ENCODE measurements at regions not wholly inside any gene's neighbourhood (a gene's known extent, or its start where the extent isn't known, plus 50 kb on each side); places are given as distances from the start of the nearest gene placed in this dataset.
"Not testable (repeated sequence)": the region's sequence is repeated elsewhere in the genome, so short reads cannot be mapped to it uniquely, and the experiment has no call there.

DNA sequence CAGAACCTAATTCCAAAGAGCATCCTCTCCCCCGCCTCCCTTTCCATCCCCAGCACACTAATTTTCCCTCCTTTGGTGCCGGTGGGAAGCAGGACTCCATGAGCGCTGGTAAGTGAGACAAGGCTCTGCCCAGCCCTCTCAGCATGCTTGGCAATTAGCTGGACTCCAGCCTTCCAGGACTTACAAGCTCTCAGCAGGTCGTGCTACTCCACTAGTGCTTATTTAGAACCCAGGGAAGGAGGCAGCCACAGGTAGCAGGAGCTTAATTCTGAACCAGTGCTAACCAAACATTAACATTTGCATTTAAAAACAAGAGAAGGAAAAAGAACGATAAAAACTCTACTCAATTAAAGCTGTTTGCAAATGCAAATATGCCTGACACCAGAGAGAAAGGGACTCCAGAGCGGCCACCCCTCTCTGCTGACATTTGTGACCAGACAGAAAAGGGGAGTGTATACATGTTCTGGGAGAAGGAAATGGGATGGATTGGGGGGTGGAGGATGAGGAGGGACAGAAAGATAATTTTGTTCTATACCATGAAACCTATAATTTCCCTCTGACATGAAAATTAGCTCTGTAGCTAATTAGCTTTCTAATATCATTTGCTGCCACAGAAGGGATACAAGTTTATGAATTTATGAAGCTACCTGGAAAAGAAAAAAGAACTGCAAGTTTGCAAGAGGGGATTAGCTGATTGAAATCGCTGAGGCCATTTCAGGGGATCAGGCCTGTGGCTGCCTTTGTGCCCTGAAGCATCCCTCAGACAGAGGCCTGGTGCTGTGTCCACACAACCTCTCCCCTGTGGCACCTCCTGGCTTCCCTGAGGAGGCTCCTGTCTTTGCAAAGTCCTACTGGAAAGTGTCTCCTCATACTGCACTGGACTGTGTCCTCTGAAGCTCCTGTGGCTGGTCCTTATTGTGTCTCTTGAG is 266.3 kb downstream of the SEC61B start:
- DNase-seq = no peak

DNA sequence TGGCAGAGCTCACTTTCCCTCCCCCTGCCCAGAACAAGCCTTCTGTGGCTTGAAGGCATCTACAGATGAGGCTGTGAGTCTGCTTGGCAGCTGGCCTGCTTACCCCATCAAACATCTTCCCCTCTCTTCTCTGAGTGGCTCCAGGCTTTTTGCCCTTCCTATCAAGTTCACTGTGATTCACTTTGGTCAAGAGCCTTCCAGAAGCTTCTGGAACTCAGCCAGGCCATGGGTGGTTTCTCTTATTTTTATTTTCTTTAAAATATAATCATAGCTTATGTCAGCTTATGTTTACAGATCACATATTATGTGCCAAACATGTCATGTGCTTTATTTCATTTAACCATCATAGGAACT is 267.0 kb downstream of the SEC61B start:
- DNase-seq = no peak

DNA sequence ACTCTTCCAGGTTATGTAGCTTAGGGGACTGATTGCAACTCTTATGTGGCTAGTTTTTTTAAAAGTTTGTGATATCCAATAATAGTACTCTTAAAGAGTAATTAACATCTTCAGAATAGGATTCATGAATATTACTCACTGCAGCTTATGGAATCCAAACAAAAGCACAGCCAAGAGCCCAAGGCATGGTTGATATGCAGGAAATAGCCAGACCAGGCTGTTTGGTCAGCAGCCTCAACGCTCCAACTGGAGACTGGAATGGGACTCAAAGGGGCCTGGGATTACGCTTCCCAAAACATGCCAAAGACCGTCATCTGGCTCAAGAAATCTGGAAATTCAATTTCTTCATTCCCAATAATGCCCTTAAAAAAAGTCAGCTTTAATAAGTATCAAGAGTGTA is 268.6 kb downstream of the SEC61B start:
- no peak for DNase-seq

DNA sequence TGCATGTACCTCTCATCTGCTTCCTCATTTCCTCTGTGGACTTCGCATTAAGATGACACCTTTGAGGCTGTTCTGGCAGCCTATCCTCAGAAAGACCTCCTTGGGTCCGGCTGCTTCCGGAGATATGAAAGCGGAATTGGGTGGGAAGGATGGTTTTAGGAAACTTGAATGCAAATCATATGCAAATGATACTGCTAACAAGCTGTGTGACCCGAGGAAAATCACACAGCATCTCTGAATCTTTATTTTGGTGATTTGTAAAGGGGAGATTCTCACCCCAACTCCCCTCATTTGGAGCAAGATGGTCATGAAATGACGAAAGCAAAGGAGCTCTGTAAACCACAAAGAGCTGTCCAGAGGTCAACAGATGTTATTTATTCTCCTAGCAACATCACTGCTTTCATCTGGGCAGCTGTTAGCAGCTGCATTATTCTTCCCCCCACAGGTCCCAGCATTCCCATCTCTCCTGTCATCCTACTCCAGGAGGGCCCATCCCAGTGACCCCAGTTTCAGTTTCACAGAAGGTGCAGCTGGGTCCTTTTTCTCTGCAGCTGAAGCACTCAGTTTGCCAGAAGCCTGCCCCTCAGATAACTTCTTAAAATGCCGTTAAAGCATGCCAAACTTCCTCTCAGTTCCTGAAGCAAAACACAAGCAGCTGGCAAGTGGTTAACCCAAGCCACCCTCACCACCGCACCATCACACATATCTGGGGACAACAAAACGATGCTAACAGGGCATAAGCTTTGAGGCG is 269.5 kb downstream of the SEC61B start:
- DNase-seq = no peak

DNA sequence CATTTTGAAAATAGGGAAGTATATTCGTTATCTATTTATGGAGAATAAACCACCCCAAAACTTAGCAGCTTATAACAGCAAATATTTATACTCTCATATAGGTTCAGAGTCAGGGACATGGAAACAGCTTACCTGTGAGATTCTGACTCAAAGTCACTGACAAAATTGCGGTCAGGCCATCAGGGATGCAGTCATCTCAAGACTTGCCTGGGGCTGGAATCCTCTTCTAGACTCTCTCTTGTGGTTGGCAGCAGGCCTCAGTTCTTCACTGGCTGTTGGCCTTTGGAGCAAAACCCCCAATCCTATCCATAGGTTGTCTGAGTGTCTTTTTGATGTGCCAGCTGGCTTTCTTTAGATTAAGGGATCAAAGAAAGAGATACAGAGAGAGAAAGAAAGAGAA is 275.6 kb downstream of the SEC61B start:
- DNase-seq = no peak

DNA sequence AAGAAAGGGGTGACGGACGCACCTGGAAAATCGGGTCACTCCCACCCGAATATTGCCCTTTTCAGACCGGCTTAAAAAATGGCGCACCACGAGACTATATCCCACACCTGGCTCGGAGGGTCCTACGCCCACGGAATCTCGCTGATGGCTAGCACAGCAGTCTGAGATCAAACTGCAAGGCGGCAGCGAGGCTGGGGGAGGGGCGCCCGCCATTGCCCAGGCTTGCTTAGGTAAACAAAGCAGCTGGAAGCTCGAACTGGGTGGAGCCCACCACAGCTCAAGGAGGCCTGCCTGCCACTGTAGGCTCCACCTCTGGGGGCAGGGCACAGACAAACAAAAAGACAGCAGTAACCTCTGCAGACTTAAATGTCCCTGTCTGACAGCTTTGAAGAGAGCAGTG is 276.9 kb downstream of the SEC61B start:
- not testable (repeated sequence) for DNase-seq

DNA sequence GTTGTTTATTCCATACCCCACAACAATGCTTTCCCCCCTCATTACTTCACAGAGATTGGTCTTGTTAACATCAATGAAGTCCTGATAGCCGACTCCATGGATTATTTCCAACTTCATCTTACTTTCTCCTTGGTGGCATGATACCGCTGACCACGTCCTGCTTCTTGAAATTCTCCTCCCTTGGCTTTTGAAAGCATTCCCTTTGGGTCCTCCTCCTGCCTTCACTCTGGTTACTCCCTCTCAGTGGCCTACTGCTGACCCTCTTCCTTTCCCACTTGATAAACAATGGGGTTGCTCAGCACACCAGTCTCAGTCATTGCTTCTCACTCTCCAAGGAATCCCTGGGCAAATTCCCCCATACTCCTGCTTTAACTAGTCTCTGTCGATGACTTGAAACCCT is 283.9 kb downstream of the SEC61B start:
- DNase-seq = no peak

DNA sequence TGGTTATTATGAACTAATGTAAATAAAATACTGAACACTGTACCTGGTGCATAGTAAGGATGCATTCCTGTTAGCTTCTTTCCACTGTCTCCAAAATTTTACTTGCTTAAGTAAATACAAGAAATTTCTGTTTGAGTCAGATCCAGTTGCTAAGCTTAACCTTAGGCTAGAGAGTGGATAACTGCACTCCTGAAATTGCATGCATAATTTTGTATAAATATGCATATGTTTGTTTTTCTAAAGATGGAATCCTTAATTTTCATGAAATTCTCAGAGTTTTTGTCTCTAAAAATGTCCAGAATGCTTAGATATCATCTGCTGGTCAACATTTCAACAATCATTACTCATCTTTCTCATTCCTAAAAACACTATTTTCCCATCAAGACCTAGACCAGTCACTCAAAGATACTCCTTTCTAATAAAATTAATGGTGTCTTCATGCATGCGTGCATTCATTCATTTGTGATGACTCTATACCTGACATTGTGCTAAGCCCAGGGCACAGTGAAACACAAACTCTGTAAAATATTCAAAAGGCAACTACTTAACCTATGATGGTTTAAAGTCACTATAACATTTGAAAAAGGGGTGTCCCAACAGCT is 284.8 kb downstream of the SEC61B start:
- no peak for DNase-seq

DNA sequence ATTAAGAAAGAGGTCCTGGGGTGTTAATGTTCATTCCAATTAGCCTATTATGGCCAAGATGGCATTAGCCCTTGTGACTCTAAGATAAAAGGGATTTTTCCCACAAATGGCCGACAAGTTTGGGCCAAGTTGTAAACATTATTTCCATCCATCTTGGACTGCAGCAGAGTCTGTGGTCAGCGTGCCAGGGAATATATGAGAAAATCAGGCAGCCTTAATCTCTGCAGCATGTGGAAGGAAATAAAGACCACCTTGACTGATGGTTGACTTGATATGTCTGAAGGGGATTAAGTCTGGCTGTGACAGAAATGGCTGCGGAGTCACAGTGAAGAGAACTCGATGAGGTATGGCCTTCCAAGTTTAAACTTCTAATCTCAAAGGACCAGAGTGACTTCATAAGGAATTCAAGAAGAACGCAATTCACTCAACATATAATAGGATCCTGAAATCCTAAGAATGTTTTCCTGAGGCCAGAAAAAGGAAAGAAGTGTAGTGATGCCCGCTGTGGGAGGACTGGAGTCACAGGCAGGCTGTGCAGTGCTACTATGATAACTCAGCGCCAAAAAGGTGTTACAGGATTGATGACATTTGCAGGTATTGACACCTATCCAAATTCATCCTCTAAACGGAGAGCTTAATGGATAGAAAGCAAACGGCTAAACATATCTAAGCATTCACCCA is 287.1 kb downstream of the SEC61B start:
- DNase-seq = no peak

DNA sequence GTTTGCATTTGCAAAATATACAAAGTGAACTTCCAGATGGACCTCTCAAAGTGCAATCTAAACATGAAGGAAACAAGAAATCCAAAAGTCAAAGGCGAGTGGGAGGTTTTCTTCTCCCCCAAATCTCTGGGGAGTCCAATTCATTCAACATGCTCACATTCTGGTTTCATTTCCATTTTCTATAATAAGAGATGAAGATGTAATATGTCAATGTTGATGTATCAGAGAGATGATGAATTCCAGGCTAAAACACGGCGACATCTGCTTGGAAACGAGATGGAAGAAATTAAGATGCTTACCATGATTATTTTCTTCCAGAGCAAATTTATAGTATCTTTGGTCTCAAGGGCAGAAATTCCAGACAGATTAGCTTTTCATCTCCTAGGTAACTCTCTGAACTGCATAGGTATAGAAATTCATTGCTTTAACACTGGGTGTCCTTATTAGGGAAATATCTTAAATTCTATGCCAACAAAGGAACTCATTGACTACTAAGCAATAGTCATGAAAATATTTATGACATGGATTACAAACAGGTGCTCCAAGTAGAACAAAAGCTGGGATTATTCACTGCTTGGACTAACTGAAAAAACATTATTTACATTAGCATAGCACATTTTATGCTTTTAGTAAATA is 287.9 kb downstream of the SEC61B start:
- no peak for DNase-seq

DNA sequence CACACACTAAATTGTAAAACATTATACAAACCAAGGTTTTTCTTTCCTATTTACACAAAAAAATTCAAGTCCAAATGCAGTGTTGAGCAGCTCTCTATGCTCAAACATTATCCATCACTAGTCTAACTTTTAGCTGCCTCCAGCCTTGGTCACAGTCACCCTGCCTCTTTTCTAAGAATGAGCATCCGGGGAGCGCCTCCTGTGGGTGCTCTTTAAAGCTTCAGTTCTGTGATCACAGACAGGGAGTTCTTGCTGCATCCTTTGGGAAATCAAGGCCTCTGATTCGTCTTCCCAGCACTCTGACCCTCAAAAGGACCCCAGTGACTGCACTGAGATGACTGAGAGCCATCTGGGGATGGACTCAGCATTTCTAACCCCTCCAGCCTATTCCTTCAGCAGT is 289.6 kb downstream of the SEC61B start:
- DNase-seq = no peak

DNA sequence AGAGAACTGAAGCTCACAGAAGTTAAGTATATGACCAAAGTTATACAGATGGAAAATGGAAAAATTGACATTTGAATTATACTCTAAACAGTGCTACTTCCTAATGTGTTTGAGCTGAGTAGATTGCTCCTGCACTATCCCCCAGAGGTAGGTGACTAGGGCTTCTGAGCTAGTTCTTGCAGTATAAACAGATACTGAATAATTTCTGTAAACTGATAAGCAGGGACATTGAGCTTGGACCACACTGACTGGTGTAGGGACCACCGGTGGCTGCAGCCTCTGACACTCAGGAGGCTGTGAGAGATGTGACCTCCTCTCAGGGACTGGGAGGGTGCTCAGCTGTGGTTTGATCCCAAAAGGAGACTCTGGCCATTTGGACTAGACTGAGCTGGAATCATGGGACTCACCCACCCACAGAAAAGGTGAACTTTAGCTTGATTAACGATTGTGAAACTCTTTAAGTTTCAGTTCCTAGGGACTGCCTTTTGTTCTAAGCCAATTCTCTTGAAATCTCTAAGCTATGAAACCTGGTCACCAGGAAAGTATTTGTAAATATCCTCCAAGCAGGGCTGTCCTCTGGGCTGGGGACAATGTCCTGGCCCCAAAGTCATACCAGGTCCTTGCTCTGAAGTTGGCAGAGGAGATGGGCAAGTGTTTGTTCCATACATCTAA is 291.5 kb downstream of the SEC61B start:
- DNase-seq = no peak

DNA sequence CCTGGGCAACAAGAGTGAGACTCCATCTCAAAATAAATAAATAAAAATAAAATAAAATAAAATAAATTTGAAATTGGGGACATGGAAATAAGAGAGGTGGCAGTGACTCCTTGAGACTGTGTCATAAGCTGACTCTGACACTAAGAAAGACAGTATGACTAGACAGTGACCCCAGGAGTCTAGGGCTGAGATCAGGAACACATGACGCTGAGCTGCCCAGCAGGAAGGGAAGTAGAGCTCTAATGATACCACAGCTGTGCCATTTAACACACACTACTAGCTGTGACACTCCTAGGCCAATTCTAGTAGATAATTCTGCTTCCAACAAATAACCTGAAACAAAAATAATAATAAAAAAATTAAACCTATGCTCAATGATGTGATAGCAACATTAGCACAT is 293.0 kb downstream of the SEC61B start:
- DNase-seq = no peak

DNA sequence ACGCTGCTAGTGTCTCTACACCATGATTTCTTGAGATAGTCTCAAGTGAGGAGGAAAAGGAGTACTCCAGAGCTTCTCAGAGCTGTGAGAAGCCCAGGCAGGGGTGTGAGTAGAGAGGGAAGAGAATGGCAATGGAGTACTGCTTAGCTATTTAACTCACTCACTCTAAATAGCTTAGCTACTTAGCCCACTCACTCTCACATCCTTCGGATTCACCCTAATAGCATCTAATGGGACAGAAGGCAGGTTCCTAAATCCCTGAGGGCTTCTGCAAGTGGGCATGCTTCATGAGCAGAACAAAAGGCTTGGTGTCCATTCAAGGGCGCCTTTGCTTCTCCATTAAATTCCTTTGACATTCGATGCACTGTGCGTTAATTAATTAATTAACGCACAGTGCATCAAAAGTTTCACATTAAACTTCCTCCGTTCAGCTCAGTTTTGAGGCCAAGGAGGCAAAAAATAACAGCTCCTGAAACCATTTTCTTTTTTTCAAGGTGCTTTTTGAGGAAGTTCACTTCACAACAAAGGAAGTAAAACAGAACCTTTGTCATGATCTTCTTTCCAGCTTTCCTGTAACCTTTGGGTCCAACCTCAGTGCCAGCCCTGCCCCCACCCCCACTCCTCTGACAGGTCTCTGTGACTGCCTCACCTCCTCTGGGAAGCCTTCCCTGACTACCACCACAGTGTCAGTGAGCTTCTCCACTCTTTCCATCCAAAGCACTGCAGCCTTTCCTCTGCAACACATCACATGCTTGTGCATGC is 294.0 kb downstream of the SEC61B start:
- no peak for DNase-seq

DNA sequence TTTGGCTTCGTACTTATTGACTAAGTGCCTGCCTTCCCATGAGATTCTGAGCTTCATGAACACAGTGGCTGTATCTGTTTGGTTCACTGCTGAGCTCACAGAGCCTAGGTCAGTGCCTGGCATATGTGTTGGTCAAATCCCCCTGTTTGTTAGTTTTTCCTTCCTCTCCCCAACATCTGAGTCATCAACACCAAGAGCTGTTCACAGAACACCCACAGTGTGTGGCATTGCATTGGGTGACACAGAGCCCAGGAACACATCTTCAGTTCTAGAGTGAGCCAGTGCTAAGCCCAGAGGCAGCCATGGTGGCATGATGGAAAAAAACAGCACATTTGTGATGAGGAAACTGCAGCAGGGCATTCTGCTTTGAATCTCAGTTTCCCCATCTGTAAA is 294.6 kb downstream of the SEC61B start:
- DNase-seq = peak in 1 of 2 experiments; percentile 8

DNA sequence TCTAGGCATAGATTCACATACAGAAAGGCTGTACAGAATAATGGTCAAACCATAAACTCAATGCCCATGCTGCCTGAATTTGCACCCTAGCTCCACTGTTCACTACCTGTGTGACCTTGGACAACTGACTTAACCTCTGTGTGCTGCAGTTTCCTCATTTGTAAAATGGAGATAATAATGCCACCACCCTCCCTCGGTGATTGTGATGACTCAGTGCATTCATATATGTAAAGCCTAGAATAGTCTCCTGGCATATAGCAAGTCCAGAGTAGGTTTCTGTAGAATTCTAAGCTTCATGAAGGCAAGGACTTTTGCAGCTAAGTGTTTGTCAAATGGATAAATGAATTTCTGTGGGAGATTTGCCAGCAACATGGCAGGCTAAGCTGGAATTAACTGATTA is 297.8 kb upstream of the NR4A3 start:
- no peak for DNase-seq

DNA sequence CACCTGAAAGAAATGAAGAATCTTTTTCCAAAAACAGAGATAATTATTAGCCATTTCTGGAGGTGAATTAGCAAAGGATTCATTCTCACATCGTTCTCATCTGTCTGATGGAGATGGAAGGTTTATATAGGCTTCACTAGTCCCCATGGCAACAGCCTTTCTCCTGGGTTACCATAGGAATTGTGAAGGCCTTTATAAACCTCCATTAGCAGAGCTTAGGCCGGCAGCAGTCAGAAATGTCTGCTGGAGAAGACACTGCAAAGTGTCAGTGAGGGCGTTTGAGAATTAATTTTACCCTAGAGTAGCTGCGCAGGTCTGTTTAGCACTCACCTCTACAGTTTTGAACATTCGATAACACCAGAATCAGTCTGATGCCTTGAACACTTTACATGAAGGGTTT is 290.4 kb upstream of the NR4A3 start:
- DNase-seq = no peak

DNA sequence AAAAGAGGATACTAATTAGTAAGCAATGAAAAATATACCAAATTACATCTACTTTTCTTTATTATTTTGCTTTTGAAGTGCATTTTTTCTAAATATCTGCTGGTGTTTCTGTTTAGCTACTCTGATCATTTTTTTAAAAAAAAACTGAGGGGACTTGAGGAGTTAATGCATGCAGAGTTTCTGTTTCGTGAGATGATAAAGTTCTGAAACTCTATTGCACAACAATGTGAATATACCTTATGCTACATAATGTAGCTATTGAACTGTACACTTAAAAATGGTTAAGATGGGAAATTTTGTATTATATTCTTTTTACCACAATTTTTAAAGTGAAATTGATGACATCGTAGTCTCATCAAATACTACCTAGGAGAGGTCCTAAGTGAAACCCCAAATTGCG is 288.3 kb upstream of the NR4A3 start:
- DNase-seq = no peak

DNA sequence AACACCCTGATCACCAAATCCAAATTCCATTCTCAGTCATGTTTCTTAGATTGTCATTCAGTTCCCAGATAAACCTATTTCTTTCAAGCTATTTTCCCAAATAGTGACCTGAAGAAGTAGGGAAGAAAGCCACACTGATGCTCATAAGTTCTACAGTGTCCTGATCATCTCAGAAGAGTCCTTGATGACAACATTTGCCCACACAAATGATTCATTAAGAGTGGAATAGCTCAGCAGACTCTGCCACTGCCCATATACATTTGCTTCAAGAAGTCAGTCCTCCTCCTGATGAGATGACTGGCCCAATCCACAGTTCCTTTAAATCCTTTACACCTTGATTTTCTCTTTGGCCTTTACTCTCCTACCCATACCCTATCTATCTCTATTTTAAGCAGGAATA is 283.7 kb upstream of the NR4A3 start:
- DNase-seq = no peak

DNA sequence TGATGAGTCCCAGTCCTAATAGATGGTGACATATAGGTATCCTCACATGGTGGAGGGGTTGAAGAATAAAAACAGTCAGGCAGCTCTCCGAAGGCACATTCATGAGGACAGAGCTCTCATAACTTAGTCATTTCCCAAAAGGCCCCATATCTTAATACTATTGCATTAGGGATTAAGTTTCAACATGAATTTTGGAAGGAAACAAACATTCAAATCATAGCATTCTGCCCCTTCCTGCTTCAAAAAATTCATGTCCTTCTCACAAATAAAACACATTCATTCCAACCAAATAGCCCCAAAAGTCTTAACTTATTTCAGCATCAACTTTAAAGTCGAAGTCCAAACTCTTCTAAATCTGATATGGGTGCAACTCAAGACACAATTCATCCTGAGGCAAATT is 277.2 kb upstream of the NR4A3 start:
- DNase-seq = no peak

DNA sequence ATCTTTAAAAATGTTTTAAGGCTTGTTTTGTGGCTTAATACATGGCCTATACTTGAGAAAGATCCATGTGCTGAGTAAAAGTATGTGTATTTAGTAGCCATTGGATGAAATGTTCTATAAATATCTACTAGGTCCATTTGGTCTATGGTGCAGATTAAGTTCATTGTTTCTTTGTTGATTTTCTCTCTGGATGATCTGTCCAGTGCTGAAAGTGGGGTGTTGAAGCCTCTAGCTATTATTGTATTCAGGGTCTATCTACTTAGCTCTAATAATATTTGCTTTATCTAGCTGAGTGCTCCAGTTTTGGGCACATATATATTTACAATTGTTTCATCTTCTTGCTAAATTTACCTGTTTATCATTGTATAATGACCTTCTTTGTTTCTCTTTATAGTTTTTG is 272.2 kb upstream of the NR4A3 start:
- no peak for DNase-seq

DNA sequence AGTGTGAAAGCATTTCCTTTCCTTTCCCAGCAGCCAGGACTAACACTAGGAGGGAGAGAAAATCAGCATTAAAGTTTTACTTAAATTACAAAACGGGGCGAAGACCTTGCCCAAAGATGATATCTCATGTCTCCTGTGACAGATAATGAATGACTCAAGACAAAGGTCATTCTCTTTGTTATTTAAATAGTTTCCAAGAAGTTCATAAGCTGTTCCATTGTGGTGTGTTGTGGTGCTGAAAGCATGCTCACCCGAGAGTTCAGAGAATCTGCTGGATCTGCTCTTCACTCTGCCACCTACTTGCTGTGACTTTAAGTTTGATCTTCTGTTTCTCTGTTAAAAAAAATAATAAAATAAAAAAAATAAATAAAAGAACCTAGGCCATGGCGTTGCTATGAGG is 265.9 kb upstream of the NR4A3 start:
- DNase-seq = no peak

Data from activated CD4-positive, alpha-beta T cell treated with anti-CD3 and anti-CD28 coated beads, Interleukin-2, amount 50 U/mL, for 48 hours (primary cell).